ENCODE measurements at regions not wholly inside any gene's neighbourhood (a gene's known extent, or its start where the extent isn't known, plus 50 kb on each side); places are given as distances from the start of the nearest gene placed in this dataset.

GRCh38 chr5:8773046-8773615, 772.7 kb downstream of the SEMA5A start:
- no peak overlapping the region for H3K27ac ChIP-seq (ENCODE audit: low read depth in 2 of 2, low read length in 1 of 2)
- no peak overlapping the region for H3K4me3 ChIP-seq (ENCODE audit: low read depth in 2 of 2, low read length in 1 of 2)
- H3K4me1 ChIP-seq (ENCODE audit: control insufficient read depth in 1 of 2, insufficient read depth in 2 of 2, low read depth in 1 of 2, low read length in 1 of 2): no peaks in the 10 kb centered on the region
- no peak overlapping the region for H3K4me2 ChIP-seq
- no peak for DNase-seq
- no peak overlapping the region for H3K9ac ChIP-seq
- ChIA-PET POLR2A (no interaction called here), CTCF (no interaction called here)
- TF ChIP-seq NFIC (IDR thresholded peaks at IDR 0.05; ENCODE audit: borderline replicate concordance) (no peak), FOXM1 (IDR thresholded peaks at IDR 0.05; ENCODE audit: low read depth) (no peak), RFX5 (IDR thresholded peaks at IDR 0.05; ENCODE audit: low read length) (no peak), USF2 (IDR thresholded peaks at IDR 0.05; ENCODE audit: borderline replicate concordance, low read depth, low read length) (no peak), PBX3 (IDR thresholded peaks at IDR 0.05) (no peak), REST (IDR thresholded peaks at IDR 0.05; ENCODE audit: low read depth, low read length) (no peak), MEF2A (IDR thresholded peaks at IDR 0.05; ENCODE audit: borderline replicate concordance, low read depth) (no peak), SMC3 (IDR thresholded peaks at IDR 0.05; ENCODE audit: low read depth, low read length) (no peak), FOXJ3 (CRISPR knock-in tag; IDR thresholded peaks at IDR 0.05) (no peak), FOSL2 (IDR thresholded peaks at IDR 0.05; ENCODE audit: borderline replicate concordance, low read depth) (no peak), NRF1 (IDR thresholded peaks at IDR 0.05; ENCODE audit: low read depth, low read length) (no peak), EZH2phosphoT487 (IDR thresholded peaks at IDR 0.05; ENCODE audit: borderline replicate concordance, low read depth) (no peak), SIN3A (IDR thresholded peaks at IDR 0.05; ENCODE audit: borderline replicate concordance, low read depth, low read length) (no peak)
- TF ChIP-seq, protein P1, sequence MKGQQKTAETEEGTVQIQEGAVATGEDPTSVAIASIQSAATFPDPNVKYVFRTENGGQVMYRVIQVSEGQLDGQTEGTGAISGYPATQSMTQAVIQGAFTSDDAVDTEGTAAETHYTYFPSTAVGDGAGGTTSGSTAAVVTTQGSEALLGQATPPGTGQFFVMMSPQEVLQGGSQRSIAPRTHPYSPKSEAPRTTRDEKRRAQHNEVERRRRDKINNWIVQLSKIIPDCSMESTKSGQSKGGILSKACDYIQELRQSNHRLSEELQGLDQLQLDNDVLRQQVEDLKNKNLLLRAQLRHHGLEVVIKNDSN (IDR thresholded peaks at IDR 0.05; ENCODE audit: borderline replicate concordance, low read depth): no peak
- no peaks in the 10 kb centered on the region for H3K36me3 ChIP-seq (replicated peaks in 1 of 2; ENCODE audit: control insufficient read depth in 1 of 2, insufficient read depth in 2 of 2, low read length in 1 of 2)
- no peak overlapping the region for H2AFZ ChIP-seq (ENCODE audit: low read depth)
- H4K20me1 ChIP-seq (ENCODE audit: insufficient read depth): no peaks in the 10 kb centered on the region
- WGBS (ENCODE audit: low lambda C conversion rate): 41% methylated on average over 5 of the region's 5 CpGs
- no peaks in the 10 kb centered on the region for H3K79me2 ChIP-seq (ENCODE audit: insufficient read depth)
- no peaks in the 10 kb centered on the region for H3K9me2 ChIP-seq
- no peaks in the 10 kb centered on the region for H3F3A ChIP-seq (replicated peaks; ENCODE audit: insufficient read depth)
- H3K27me3 ChIP-seq (ENCODE audit: insufficient read depth): no peaks in the 10 kb centered on the region
- H3K9me3 ChIP-seq: no peaks in the 10 kb centered on the region

All from SK-N-SH (cell line).